Right forelimb (tissue), 1 donor: ENCODE measurements at regions not wholly inside any gene's neighbourhood (a gene's known extent, or its start where the extent isn't known, plus 50 kb on each side); places are given as distances from the start of the nearest gene placed in this dataset.

ENCODE experiments used
- DNase-seq: peaks from one replicate; pipeline ENCODE4 v3.0.0-alpha.2; 2018

DNA sequence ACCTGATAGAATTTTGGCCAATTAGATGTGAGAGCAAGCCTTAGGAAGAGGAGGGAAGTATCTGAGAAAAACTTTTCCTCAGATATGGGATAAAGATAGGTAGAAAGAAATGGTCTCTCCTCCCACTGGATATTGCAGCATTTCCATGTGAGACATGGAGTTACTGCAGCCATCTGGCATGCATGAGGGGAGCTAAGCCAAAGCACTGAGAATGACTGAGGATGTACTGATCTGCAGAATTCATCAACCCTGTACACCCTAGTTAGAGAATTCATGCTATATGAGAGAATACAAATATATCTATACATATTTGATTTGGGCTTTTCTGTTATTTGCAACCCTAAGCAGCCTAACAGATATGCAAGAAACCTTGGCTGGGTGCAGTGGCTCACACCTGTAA, 52.5 kb upstream of the RPL34 start:
- no peak for DNase-seq

DNA sequence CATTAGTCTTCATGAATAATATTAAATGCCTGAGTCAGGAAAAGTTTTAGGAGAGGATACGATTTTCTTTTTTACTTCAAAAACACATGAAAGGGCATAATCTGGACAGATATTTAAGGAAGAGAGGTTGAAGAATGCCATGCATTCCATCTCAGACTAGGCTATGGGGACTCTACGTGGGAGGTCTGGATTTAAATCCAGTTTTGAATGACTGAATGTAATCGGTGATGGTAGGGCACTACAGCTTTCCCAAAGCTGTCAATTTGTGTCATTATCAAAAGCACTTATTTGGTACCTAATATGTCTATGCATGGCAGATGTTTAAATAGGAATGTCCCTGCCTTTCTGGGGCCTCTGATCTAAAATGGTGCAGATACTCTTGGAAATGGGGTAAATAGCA, 59.3 kb upstream of the RPL34 start:
- DNase-seq: no peak

DNA sequence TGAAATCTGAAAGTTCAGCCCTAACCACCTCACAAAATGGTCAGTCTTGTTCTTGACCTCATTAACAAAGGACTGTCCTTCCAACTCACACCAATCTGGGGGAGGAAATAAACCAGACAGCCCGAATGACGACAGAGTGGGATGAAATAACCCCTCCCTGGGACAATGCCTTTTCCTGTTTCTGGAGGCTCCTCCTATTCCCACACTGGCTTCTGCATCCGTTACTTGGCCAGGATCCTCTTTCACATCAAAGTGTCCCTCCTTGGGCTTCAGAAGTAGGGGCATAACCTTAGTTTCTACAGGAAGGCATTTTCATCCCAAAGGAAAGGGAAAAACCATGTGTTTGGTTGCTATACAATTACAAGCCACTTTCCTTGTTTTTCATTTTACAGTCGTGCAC, 59.8 kb upstream of the RPL34 start:
- DNase-seq: no peak

DNA sequence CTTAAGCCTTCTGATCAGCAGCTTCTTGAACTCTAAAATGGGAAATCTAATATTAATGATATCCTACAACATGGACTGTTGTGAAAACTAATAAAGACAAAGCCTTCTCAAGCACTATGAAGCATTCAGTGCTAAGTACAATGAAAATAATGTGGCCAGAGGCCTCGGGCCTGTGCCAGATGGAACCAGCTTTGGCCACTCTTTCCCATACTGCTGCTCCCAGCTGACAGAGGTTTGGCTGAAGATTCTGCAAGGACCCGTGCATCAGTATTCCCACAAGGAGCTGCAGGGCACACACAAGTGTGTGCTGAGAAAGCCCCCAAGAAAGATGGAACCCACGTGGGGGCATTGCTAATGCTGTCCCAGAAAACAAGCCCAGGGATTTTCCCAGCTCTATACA, 60.5 kb upstream of the RPL34 start:
- DNase-seq: no peak

DNA sequence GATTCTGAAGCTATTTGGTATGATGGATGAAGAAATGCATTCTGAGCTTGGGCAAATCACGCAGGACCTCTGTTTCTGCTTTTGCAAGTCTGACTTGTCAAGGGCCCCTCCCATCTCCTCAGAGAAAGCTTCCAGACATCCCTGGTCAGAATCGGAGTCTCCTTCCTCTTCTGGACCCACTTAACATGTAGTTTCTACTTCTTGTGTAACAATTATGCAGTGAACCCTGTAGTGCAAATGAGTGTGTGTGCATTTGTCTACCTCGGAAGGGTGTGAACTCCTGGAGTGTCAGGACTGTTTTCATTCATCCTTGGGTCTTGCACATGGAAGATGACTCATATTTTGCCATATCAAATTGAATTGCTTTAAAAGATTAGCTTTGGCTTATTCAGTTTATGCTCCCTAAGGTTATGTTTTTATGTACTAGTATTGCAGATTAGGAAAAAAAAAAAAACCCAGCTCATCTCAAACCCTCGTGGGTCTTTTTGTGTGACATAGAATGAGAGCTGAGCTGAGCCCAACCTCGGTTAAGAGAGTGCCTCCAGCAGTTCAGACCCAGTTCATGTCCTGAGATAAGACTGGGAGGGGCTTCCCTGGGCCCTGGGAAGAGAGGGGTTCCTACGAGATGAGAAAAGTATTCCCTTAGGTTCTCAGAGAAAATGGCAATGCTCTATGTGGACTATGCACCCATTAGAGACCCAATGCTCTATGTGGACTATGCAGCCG, 61.1 kb upstream of the RPL34 start:
- DNase-seq: no peak

DNA sequence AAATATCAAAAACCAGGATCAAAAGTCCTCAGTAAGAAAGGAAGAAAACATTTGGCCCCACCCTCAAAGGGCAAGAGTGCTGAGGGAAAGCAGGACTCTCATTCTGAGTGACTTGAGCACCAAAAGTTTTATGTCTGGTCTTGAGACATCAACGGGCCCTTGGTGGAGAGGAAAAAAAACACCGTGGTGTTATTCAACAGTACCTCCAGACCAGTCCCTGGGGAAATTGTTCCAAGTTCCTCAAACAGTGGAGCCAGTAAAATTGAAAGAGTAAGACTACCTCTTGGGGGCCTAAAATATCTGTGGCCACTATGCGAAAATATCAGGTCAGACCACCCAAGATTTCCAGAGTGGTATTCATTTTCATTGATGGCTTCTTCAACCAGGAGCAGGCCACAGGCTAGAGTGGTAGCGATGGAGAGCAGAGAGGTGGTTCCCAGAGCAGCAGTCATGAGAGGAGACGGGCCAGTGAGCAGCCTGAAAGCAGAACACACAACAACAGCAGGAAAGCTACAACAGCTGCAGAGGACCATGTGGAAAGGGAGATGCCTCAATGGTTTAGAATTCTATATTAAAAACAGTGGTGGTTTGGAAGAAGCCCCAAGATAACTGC, 63.7 kb upstream of the RPL34 start:
- DNase-seq: no peak

DNA sequence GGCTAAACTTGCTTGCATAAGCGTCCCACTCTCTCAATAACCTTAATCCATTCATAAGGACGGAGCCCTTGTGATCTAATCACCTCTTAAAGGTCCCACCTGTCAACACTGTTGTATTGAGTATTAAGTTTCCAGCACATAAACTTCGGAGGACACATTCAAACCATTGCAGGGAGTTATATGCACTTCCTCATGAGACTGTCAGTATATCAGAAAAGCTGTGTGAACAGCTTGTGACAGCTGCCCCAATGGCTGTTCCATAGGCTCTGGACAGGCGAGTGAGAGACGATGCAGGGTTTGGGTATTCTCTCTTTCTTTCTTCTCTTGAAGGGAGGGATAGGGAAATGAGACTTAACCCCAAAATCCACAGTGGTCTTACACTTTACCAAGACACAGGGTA, 64.2 kb upstream of the RPL34 start:
- no peak for DNase-seq

DNA sequence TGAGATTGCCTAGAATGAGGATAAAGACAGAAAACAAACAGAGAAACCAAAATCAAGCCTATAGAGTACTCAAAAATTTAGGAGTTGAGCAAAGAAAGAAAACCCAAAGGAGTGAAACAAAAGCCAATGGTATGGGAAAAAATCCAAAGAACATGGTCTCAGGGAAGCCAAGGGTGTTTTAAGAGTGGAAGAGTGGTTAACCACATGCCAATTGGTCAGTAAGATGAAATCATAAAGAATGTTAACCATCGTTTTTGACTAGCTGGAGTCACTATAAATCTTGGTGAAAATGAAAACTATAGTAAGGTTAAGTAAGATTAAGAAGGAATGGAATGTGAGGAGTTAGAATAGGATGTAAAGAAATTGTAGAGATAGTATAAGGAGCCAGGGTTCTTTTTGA, 64.7 kb upstream of the RPL34 start:
- no peak for DNase-seq

DNA sequence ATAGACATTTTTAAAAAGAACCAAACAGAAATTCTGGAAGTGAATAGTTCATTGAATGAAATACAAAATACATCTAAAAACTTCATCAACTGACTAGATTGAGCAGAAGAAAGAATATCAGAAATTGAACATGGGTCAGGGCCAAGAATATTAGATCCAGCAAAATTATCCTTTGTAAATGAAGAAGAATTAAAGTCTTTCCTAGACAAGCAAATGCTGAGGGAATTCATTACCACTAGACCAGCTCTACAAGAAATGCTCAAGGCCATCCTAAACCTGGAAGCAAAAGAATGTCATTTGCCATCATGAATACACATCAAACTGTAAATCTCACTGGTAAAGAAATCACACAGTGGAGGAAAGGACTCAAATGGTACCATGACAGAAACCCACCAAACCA, 72.7 kb upstream of the RPL34 start:
- DNase-seq: no peak

DNA sequence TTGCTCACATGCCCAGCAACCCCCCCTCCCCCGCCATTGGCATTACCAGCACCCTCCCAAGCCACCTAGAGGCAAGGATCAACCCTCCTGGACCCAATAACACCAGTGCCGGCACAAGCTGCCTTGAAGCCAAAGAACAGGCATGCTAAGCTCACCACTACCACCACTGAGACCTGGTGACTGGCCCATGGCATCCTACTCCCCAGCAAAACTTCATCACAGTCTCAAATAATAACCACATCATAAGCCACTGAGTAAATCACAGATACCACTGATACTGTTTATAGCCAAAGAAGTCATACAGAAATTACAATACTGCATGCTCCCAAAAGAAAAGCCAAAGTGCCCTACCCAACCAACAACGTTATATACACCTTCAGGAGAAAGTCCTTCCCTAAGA, 73.6 kb upstream of the RPL34 start:
- no peak for DNase-seq

DNA sequence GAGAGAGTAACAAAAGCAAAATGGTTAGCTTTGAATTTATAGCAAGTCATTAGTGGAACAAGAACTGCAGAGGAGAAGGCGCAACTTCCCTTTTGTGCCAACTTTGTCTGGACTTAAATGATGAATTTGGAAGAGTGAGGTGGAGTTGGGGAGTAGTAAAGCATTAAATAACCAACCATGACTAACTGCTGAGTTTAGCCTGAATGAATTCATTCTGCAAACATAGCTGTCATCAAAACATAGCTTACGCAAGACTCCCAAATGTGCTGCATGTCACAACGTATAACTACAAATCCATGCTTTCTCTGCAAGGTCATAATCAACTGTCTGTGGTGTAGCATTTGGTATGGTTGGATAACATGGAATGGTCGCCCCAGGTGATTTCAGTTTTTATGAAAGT, 75.9 kb upstream of the RPL34 start:
- DNase-seq: no peak

DNA sequence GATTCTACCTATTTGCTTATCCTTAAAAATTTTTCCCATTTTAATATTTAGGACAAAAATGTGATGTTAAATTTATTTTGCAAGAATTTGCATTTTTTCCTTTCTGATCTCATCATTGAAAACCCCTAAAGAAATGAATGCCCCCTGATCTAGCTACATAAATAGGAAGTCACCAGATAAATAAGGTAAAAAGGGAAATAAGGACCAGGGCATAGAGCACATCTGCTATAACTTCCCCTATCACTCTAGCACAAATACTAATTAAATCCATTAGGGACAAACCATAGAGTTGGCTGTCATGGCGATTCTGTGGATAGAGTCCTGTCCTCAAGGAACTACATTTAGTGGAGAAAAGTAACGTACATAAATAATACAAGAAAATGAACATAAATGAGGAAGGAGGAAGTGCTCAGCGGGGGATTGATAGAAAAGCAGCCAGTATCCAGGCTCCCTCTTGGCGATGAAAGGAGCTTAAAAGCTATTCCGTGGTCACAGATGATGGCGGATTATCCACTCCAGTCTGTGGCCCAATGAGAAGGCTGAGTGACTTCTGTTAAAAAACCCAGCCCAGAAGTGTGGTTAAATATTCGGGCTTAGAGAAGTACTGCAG, 76.9 kb upstream of the RPL34 start:
- no peak for DNase-seq

DNA sequence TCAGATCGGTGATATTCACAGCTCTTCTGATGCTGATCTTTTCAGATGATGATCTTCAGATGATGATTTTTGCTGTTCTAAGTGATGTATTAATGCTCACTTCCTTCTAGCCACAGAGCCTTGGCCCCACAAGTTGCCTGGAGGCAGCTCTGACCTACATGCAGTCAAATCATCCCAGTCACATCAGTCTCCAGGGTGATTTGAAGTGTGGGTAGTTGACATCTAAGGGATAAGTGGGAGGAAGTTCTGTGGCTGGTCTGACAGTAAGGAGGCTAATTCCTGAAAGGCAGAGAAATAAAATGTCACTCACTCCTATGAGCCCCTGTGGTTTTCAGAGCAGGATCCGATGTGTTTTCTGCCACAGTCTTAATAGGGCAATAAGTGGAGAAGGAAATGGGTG, 79.8 kb upstream of the RPL34 start:
- no peak for DNase-seq

DNA sequence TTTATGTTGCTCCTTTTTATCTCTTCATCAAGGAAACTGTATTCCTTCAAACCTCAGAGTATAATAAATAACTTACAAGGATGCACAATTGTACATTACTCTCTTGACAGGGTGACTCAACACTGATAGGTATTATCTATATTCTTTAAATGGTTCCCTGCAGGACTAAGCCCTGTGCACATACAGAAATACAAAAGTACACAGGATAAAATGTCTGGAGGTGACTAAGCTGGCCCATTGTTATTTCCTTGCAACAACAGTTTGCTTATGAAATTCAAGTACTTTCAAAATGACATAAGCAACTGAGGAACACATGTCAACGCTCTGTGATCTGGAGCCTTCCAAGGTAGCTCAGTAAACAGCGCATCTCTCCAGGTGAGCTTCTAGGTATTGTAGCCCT, 83.8 kb upstream of the RPL34 start:
- no peak for DNase-seq

DNA sequence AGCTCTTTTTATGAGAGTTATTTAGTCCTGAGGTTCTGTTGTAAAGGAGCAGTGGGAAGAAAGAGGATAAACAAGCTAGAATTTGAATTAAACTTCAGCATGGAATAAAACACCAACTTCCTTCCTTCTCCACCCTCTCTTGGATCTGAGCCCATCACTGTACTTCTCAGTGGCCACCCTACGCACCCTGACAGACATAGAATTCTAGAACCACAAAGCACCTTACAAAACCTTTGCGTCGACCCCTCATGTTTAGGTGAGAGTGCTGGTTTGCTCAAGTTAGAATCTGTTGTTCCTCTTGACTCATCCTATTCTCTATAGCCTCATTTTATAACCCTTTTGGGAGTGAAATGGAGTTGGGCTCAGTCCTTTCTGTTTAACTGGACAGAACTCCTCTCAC, 84.6 kb upstream of the RPL34 start:
- DNase-seq: no peak

DNA sequence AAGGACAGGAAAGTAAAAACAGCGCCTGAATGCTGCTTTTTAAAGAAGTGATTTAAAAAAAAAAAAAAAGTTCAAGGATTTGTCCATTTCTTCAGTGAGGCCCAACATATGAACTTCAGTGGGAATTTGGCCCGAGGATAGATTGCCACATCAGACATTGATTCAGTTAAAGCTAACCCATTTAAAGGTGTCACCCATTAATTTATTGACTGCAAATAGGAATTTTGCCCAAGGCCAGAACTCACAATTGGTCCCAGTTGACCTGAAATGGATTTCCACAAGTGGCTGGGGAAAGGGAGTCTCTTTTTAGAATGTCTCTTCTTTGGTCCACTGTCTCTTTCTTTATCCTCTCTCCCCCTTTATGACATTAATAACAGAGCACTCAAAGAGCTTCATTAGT, 86.5 kb upstream of the RPL34 start:
- DNase-seq: no peak

DNA sequence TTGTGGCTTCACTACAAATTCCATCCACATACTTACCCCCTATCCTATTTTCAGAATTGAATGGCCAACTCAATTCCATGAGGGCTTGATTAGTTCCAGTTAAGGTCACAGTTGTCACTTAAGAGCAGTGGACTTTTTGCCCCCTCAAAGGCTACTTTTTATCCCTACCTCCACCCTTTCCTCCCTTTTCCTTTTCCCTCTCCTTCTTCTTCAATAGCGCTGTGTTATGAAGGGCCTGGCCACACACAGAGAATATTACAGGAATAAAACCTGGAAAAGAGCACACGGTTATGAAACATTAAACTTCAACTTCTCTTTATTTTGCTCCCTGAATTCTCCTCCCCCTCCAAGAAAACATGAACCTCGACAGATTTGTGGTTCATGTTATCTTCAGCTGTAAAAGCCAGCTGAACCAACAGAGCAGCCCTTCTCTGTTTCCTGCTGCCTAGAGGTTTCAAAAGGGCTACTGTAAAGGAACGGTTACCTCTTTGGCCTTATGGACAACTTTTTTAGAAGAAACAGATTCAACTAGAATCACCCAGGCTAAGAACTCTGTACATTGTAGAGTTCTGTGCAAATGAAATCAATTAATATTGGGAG, 87.0 kb upstream of the RPL34 start:
- DNase-seq: no peak

DNA sequence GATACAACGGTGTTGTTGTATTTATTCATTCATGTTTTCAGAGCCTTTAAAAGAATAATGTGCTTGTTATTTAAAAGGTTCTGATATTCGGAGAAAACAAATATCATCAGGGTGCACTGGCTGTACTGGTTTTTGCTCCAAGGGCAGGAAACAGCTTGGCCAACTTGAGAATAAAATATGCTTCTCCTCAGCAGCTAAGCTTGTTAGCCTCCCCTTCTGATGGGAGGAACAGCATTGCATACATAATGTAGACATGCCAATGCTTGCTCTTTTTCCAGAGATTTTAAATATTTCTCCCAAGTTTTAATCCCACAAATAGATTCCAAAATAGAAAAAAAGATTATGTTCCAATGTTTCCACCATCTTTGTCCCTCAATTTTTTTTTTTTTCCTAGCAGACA, 87.6 kb upstream of the RPL34 start:
- DNase-seq: no peak

DNA sequence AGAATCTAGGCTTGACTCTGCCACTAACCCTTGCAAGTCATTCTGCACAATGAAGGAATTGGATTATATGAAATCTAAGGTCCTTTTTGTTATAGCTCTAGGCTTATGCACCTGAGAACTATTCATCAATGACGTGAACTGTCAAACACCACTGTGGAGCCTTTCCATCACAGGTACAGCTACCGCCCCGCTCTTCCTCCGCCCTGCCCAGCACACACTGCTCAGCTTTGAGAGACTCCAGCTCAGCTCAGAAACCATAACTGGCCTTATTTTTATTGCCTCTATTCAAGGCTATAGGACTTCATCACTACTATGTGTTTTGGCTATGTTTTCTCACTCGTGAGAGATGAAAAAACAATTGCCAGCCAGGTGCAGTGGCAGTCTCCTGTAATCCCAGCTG, 88.2 kb upstream of the RPL34 start:
- no peak for DNase-seq

DNA sequence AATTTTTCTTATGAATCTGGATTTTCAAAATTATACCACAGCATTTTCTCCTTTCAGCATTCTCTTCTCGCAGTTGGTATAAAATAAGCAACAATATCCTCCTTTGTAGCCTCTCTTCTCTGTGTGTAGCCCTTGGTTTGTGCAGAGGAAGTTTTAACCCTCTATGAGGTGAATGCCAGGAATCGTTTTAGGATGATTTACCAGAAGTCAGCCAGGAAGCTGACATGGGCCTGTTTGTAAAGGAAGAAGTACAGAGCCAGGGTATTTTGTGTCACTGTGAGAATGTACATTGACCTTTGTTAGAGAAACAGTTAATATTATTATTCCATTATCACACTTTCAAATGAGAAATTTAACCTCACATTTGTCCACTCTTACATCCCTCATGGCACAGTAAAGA, 88.9 kb upstream of the RPL34 start:
- no peak for DNase-seq

DNA sequence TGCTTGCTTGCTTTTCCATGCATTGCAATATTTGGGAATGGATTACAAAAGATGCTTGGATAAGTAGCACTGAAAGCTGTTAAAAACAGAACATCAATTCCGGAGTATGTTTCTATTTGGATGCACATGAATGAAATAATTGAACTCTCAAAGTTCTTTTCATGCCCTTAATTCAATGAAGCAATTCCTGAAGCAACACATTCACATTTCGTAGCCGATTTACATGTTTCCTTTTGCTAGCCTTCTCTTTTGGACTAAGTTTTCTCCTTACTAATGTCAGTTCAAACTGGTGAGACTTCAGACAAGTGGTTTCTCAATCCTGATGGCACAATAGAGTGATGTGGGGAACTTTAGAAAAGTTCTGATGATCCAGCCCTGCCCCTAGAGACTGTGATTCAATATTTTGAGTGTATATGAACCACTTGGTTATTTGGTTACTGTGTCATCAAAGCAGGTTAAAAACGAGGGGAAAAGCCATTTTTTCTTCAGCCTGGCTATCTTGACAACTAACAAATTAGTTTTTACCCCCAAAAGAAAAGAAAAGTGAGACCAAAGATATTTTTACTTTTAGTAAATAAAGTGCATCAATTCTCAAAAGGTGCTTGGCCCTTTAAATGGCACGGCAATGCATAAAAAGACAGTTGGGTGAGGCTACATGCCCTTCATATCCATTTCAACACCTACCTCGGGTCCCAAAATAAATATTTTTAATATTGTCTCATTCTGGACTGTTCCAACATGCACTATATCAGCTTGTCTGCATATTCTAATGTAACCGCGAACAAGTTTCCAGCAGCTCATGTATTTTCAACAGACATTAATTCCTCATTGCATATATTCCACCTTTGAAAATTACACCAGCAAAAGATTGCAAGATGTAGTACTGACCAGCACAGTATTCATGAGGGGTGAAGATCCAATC, 90.1 kb upstream of the RPL34 start:
- no peak for DNase-seq

DNA sequence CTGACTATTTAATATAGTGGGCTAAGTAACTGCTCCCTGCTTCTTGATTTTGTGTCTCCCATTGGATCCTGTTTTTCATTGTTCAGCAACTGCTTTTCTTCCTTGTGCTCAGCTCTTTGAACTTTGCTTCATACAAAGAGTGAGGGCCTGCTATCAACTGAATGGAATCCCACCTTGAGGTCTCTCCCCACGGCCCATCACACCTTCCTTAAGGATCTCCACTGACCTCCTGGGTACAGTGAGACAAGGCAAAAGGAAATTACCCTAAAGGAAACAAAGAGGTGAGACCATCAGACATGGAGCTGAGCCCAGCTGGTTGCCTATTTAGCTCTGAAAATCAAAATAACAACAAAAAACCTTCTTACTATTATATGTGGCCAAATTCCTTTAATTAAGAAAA, 91.3 kb upstream of the RPL34 start:
- DNase-seq: no peak

DNA sequence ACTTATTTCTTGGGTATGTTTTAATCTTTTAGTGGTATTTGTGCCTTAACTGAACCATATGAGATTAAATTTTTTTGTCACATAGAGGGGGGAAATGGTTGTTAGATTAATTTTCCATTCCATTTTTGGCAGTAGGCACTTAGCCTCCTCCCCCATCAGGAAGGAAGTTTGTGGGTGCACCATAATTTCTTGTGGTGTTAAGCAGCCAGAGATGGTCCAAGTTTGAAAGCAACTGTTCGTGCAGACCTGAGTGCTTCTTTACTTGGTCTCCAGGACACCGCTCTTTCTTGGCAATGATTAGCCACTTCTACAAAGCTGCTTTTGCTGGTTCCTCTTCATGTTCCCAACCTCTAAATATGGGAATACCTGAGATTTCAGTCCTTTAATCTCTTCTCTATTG, 92.7 kb upstream of the RPL34 start:
- no peak for DNase-seq
